ENCODE measurements at regions not wholly inside any gene's neighbourhood (a gene's known extent, or its start where the extent isn't known, plus 50 kb on each side); places are given as distances from the start of the nearest gene placed in this dataset.

DNA sequence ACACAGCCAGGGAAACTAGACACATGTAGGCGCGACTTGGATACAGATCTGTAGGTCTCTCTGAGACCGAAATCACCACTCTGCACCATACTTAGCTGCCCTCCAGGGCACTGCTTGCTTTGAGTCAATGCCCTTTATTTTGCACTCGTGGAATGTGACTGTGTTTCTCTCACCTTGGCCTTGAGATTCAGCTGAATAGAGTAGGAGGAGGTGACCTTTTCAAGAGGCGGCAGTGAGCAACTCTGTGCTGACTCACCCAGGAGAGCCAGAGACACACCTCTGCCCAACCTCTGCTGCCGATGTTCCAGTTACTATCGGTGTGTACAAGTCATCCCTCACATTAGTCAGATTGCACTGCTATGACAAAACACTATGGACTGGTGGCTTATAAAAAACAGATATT, 583.4 kb downstream of the VRK1 start:
- TF ChIP-seq, protein P1, sequence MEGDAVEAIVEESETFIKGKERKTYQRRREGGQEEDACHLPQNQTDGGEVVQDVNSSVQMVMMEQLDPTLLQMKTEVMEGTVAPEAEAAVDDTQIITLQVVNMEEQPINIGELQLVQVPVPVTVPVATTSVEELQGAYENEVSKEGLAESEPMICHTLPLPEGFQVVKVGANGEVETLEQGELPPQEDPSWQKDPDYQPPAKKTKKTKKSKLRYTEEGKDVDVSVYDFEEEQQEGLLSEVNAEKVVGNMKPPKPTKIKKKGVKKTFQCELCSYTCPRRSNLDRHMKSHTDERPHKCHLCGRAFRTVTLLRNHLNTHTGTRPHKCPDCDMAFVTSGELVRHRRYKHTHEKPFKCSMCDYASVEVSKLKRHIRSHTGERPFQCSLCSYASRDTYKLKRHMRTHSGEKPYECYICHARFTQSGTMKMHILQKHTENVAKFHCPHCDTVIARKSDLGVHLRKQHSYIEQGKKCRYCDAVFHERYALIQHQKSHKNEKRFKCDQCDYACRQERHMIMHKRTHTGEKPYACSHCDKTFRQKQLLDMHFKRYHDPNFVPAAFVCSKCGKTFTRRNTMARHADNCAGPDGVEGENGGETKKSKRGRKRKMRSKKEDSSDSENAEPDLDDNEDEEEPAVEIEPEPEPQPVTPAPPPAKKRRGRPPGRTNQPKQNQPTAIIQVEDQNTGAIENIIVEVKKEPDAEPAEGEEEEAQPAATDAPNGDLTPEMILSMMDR (IDR thresholded peaks at IDR 0.05) = no peak
- no peak for TF ChIP-seq POLR2A (IDR thresholded peaks at IDR 0.05)
